ENCODE measurements at regions not wholly inside any gene's neighbourhood (a gene's known extent, or its start where the extent isn't known, plus 50 kb on each side); places are given as distances from the start of the nearest gene placed in this dataset.

- H3K27me3 Mint-ChIP-seq (ENCODE audit: low read depth), result no peaks in the 10 kb centered on the region
- DNase-seq (no peak), ATAC-seq (no peak)
- H3K36me3 Mint-ChIP-seq (ENCODE audit: low read depth), result no peaks in the 10 kb centered on the region
- no peaks in the 10 kb centered on the region for H3K4me1 Mint-ChIP-seq (ENCODE audit: low read depth)
- H3K4me3 Mint-ChIP-seq, result no peak overlapping the region
- CTCF ChIA-PET, result no interaction called here
- no peak overlapping the region for H3K27ac Mint-ChIP-seq
- POLR2A ChIA-PET, result no interaction called here
- H3K9me3 Mint-ChIP-seq (ENCODE audit: insufficient read depth), result no peaks in the 10 kb centered on the region
These were observed 53.1 kb upstream of the GLRA2 start for GRCh38 chrX:14476205-14476604.

- H3K27me3 Mint-ChIP-seq (ENCODE audit: low read depth), result no peaks in the 10 kb centered on the region
- POLR2A ChIA-PET, result no interaction called here
- CTCF ChIA-PET, result no interaction called here
- DNase-seq (no peak), ATAC-seq (no peak)
- H3K9me3 Mint-ChIP-seq (ENCODE audit: insufficient read depth), result no peaks in the 10 kb centered on the region
- no peaks in the 10 kb centered on the region for H3K4me1 Mint-ChIP-seq (ENCODE audit: low read depth)
- no peaks in the 10 kb centered on the region for H3K36me3 Mint-ChIP-seq (ENCODE audit: low read depth)
- no peak overlapping the region for H3K27ac Mint-ChIP-seq
- no peak overlapping the region for H3K4me3 Mint-ChIP-seq
These were observed 79.6 kb upstream of the GLRA2 start for GRCh38 chrX:14449773-14450172.

GRCh38 chrX:14448406-14448805 lies 80.9 kb upstream of the GLRA2 start:
- no peak for ATAC-seq
- no peaks in the 10 kb centered on the region for H3K4me1 Mint-ChIP-seq (ENCODE audit: low read depth)
- POLR2A ChIA-PET, result no interaction called here
- DNase-seq, result no peak
- H3K4me3 Mint-ChIP-seq, result no peak overlapping the region
- CTCF ChIA-PET, result no interaction called here
- no peaks in the 10 kb centered on the region for H3K27me3 Mint-ChIP-seq (ENCODE audit: low read depth)
- no peaks in the 10 kb centered on the region for H3K36me3 Mint-ChIP-seq (ENCODE audit: low read depth)
- no peak overlapping the region for H3K27ac Mint-ChIP-seq
- H3K9me3 Mint-ChIP-seq (ENCODE audit: insufficient read depth), result no peaks in the 10 kb centered on the region

- ChIA-PET CTCF (no interaction called here), POLR2A (no interaction called here)
- Mint-ChIP-seq H3K4me1 (ENCODE audit: low read depth) (no peaks in the 10 kb centered on the region), H3K9me3 (ENCODE audit: insufficient read depth) (no peaks in the 10 kb centered on the region), H3K27me3 (ENCODE audit: low read depth) (no peaks in the 10 kb centered on the region), H3K4me3 (no peak overlapping the region), H3K36me3 (ENCODE audit: low read depth) (no peaks in the 10 kb centered on the region), H3K27ac (no peak overlapping the region)
- DNase-seq, result no peak
- ATAC-seq, result no peak
These were observed 89.2 kb upstream of the GLRA2 start for GRCh38 chrX:14440106-14440505.

- H3K27me3 Mint-ChIP-seq (ENCODE audit: low read depth), result no peaks in the 10 kb centered on the region
- H3K9me3 Mint-ChIP-seq (ENCODE audit: insufficient read depth), result no peaks in the 10 kb centered on the region
- H3K27ac Mint-ChIP-seq, result no peak overlapping the region
- H3K4me3 Mint-ChIP-seq, result no peak overlapping the region
- POLR2A ChIA-PET, result no interaction called here
- no peaks in the 10 kb centered on the region for H3K4me1 Mint-ChIP-seq (ENCODE audit: low read depth)
- CTCF ChIA-PET, result no interaction called here
- ATAC-seq, result no peak
- H3K36me3 Mint-ChIP-seq (ENCODE audit: low read depth), result no peaks in the 10 kb centered on the region
- DNase-seq, result no peak
These were observed 101.7 kb upstream of the GLRA2 start for GRCh38 chrX:14427614-14428013.

- POLR2A ChIA-PET, result no interaction called here
- CTCF ChIA-PET, result no interaction called here
- Mint-ChIP-seq H3K27me3 (ENCODE audit: low read depth) (no peaks in the 10 kb centered on the region), H3K9me3 (ENCODE audit: insufficient read depth) (no peaks in the 10 kb centered on the region), H3K4me1 (ENCODE audit: low read depth) (no peaks in the 10 kb centered on the region), H3K36me3 (ENCODE audit: low read depth) (no peaks in the 10 kb centered on the region), H3K27ac (no peak overlapping the region), H3K4me3 (no peak overlapping the region)
- ATAC-seq, result no peak
- no peak for DNase-seq
These were observed 108.5 kb upstream of the GLRA2 start for GRCh38 chrX:14420841-14421240.

GRCh38 chrX:14412686-14413085 lies 116.7 kb upstream of the GLRA2 start:
- ATAC-seq (no peak), DNase-seq (no peak)
- ChIA-PET CTCF (no interaction called here), POLR2A (no interaction called here)
- no peaks in the 10 kb centered on the region for H3K36me3 Mint-ChIP-seq (ENCODE audit: low read depth)
- no peaks in the 10 kb centered on the region for H3K27me3 Mint-ChIP-seq (ENCODE audit: low read depth)
- H3K4me1 Mint-ChIP-seq (ENCODE audit: low read depth), result no peaks in the 10 kb centered on the region
- no peak overlapping the region for H3K4me3 Mint-ChIP-seq
- H3K27ac Mint-ChIP-seq, result no peak overlapping the region
- H3K9me3 Mint-ChIP-seq (ENCODE audit: insufficient read depth), result no peaks in the 10 kb centered on the region

- no peaks in the 10 kb centered on the region for H3K9me3 Mint-ChIP-seq (ENCODE audit: insufficient read depth)
- no peaks in the 10 kb centered on the region for H3K36me3 Mint-ChIP-seq (ENCODE audit: low read depth)
- no peak for ATAC-seq
- H3K4me3 Mint-ChIP-seq, result no peak overlapping the region
- ChIA-PET POLR2A (no interaction called here), CTCF (no interaction called here)
- H3K27me3 Mint-ChIP-seq (ENCODE audit: low read depth), result no peaks in the 10 kb centered on the region
- no peak for DNase-seq
- H3K27ac Mint-ChIP-seq, result no peak overlapping the region
- H3K4me1 Mint-ChIP-seq (ENCODE audit: low read depth), result no peaks in the 10 kb centered on the region
These were observed 118.0 kb upstream of the GLRA2 start for GRCh38 chrX:14411326-14411725.

GRCh38 chrX:14409341-14409740 lies 120.0 kb upstream of the GLRA2 start:
- Mint-ChIP-seq H3K4me1 (ENCODE audit: low read depth) (no peaks in the 10 kb centered on the region), H3K27me3 (ENCODE audit: low read depth) (no peaks in the 10 kb centered on the region), H3K9me3 (ENCODE audit: insufficient read depth) (no peaks in the 10 kb centered on the region), H3K4me3 (no peak overlapping the region), H3K27ac (no peak overlapping the region), H3K36me3 (ENCODE audit: low read depth) (no peaks in the 10 kb centered on the region)
- CTCF ChIA-PET, result no interaction called here
- DNase-seq, result no peak
- no peak for ATAC-seq
- POLR2A ChIA-PET, result no interaction called here

- Mint-ChIP-seq H3K36me3 (ENCODE audit: low read depth) (no peaks in the 10 kb centered on the region), H3K27ac (no peak overlapping the region), H3K4me1 (ENCODE audit: low read depth) (no peaks in the 10 kb centered on the region), H3K27me3 (ENCODE audit: low read depth) (no peaks in the 10 kb centered on the region), H3K4me3 (no peak overlapping the region), H3K9me3 (ENCODE audit: insufficient read depth) (no peaks in the 10 kb centered on the region)
- ChIA-PET CTCF (no interaction called here), POLR2A (no interaction called here)
- ATAC-seq (no peak), DNase-seq (no peak)
These were observed 123.1 kb upstream of the GLRA2 start for GRCh38 chrX:14406225-14406624.

GRCh38 chrX:14398725-14399124 lies 130.6 kb upstream of the GLRA2 start:
- no peak overlapping the region for H3K4me3 Mint-ChIP-seq

GRCh38 chrX:14389682-14390081 lies 139.7 kb upstream of the GLRA2 start:
- no peak for DNase-seq
- ChIA-PET POLR2A (no interaction called here), CTCF (no interaction called here)
- no peaks in the 10 kb centered on the region for H3K36me3 Mint-ChIP-seq (ENCODE audit: low read depth)
- H3K27me3 Mint-ChIP-seq (ENCODE audit: low read depth), result no peaks in the 10 kb centered on the region
- ATAC-seq, result no peak
- no peak overlapping the region for H3K27ac Mint-ChIP-seq
- no peaks in the 10 kb centered on the region for H3K9me3 Mint-ChIP-seq (ENCODE audit: insufficient read depth)
- no peaks in the 10 kb centered on the region for H3K4me1 Mint-ChIP-seq (ENCODE audit: low read depth)
- no peak overlapping the region for H3K4me3 Mint-ChIP-seq

More at GRCh38 chrX:14398725-14399124, 130.6 kb upstream of the GLRA2 start:
- ChIA-PET CTCF (no interaction called here), POLR2A (no interaction called here)
- Mint-ChIP-seq H3K36me3 (ENCODE audit: low read depth) (no peaks in the 10 kb centered on the region), H3K27ac (no peak overlapping the region), H3K4me1 (ENCODE audit: low read depth) (no peaks in the 10 kb centered on the region), H3K9me3 (ENCODE audit: insufficient read depth) (no peaks in the 10 kb centered on the region), H3K27me3 (ENCODE audit: low read depth) (no peaks in the 10 kb centered on the region)
- ATAC-seq (no peak), DNase-seq (no peak)

- no peak overlapping the region for H3K4me3 Mint-ChIP-seq
- H3K36me3 Mint-ChIP-seq (ENCODE audit: low read depth), result no peaks in the 10 kb centered on the region
- ATAC-seq (no peak), DNase-seq (no peak)
- H3K9me3 Mint-ChIP-seq (ENCODE audit: insufficient read depth), result no peaks in the 10 kb centered on the region
- ChIA-PET POLR2A (no interaction called here), CTCF (no interaction called here)
- no peaks in the 10 kb centered on the region for H3K4me1 Mint-ChIP-seq (ENCODE audit: low read depth)
- H3K27ac Mint-ChIP-seq, result no peak overlapping the region
- no peaks in the 10 kb centered on the region for H3K27me3 Mint-ChIP-seq (ENCODE audit: low read depth)
These were observed 142.4 kb upstream of the GLRA2 start for GRCh38 chrX:14386981-14387380.

- no peak overlapping the region for H3K27ac Mint-ChIP-seq
- no peak for ATAC-seq
- ChIA-PET POLR2A (no interaction called here), CTCF (no interaction called here)
- H3K4me3 Mint-ChIP-seq, result no peak overlapping the region
- no peaks in the 10 kb centered on the region for H3K4me1 Mint-ChIP-seq (ENCODE audit: low read depth)
- H3K36me3 Mint-ChIP-seq (ENCODE audit: low read depth), result no peaks in the 10 kb centered on the region
- no peak for DNase-seq
- H3K27me3 Mint-ChIP-seq (ENCODE audit: low read depth), result no peaks in the 10 kb centered on the region
- H3K9me3 Mint-ChIP-seq (ENCODE audit: insufficient read depth), result no peaks in the 10 kb centered on the region
These were observed 149.3 kb upstream of the GLRA2 start for GRCh38 chrX:14380044-14380443.
